IPS-NIHi7 (cell line): ENCODE measurements at regions not wholly inside any gene's neighbourhood (a gene's known extent, or its start where the extent isn't known, plus 50 kb on each side); places are given as distances from the start of the nearest gene placed in this dataset.

Experiments
- DNase-seq: peaks from one replicate; pipeline ENCODE4 v3.0.0; 2012; ENCODE audit warnings: mixed read lengths; ENCODE audit errors: extremely low spot score

DNA sequence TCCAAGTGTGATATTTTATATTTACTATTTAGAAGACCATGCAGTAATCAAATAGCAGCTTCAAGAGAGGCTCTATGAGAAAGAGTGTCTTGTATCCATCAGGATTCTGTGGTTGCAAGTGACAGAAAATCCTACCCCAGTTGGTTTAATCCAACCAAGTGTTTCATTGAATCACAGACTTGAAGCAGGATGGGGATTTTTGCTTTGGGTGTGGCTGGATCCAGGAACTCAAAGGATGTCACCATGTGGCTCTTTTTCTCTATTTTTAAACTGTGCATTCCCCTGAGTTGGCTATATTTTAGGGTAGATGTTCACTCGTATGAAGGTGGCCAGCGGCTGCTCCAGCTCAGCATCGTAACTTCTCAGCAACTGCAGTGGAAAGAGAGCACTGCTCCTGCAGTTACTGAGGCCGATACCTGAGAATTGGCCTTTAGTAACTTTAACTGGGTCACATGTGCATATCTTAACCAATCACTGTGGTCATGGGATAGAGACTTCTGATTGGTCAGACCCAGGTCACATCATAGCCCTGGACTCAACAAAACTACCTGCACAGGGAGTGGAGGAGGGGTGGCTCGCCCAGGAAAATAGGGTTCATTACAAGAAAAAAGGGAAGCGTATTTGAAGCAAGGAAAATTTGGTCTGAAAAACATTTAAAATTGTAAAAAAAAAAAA, 396.1 kb upstream of the SULF2 start:
- no peak for DNase-seq

DNA sequence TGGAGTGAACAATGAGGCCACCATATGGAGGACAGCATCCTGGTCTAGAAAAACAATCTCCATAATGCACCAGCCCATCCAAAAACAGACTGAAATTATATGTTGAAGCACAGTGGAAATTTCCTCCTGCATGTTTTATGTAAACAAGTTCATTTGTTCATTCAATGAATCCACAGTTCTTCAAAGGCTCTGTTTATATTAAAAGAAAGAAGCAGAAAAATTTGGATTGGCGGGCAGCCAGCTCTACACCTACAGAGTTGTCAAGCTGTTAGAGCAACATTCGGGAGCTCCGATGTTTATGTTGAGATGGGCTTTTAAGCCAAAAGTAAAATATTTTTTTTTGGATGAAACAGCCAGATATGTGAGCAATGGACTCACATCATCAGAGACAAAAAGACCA, 395.3 kb upstream of the SULF2 start:
- no peak for DNase-seq

DNA sequence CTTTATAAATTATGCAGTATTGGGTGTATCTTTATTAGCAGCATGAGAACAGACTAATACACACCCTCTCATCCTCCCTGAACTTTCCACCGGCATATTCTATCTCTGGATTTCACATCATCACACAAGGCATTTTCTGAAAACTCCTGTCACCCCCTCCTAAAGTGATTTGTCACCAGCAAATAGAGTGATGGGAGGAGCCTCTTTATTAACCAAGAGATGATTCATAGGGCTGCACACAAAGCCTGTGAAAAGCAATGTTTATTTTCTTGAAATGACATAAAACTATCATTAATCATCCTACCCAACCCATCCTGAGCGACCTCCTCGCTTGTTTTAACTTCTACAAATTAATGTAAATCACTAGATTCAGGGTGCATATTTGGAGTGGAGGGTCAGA, 394.7 kb upstream of the SULF2 start:
- DNase-seq, result no peak

DNA sequence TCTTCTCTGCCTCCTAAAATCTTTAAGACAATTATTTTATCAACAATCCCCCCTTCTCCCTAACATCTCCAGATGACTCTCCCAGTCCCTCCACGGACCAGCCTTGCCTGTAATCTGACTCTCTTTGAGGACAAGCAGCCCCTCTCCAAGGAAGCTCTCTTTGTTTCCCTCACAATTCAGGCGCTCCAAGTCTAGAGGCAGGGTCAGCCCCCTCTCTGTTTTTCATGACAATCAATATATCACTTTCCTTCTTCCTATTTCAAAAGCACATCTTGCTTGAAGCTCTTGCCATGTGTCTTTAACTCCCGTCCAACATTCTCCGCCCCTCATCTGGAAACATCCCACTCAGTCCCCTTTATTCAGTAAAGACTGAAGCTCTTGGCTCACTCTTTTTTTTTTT, 393.4 kb upstream of the SULF2 start:
- DNase-seq, result peak; percentile 69

DNA sequence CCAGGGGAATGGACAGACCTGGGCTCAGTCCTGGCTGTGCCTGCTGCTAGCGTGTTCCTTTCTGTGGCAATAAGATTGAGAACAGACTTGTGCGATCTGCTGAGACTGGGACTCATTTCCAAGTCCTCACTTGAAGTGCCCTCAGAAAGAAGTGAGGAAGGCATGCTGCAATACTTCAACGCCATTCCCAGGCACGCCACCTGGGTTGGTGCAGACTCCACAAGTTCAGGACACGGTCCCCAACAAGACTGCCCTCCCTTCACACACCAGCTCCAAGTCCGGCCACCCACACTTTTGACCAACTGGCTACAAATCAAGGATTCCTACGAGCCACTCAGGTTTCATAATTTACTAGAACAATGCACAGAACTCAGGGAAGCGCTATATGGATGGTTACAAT, 391.8 kb upstream of the SULF2 start:
- DNase-seq, result no peak

DNA sequence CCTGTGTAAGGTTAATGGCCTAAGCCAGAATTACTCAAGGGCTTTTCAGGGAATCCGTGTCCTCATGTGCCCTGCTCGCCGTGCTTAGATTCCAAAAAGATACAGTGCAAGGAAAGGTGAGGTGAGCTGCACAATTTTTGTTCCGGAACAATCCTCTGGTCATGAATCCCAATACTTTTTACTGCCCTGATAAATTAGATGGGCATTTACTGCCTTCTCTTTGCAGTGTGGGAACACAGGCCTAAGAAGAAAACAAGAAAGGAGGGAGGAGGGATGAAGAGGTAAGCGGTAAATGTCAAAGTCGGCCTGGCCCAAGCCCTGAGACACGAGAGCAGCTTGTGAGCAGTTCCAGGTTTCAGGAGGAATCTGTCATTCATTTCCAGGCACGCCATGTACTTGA, 390.9 kb upstream of the SULF2 start:
- no peak for DNase-seq

DNA sequence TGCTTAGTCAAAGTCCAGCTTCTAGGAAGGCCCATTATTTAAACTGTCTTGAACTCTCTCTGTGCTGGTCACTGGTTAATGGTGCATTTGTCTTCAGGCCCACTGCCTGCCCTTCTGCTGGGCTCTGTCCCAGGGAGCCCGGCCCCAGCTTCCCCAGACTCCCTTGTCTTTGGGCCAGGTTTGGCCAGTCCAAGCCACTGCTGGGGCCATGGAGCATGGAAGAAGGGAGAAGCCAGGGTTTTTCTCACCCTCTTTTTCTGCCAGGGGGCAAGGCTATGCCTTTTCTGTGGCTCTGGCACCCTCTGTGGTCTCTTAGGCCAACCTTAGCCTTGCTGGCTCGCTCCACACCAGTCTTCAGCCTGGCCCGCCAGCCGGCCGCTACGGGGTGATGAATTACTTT, 390.0 kb upstream of the SULF2 start:
- DNase-seq, result no peak

DNA sequence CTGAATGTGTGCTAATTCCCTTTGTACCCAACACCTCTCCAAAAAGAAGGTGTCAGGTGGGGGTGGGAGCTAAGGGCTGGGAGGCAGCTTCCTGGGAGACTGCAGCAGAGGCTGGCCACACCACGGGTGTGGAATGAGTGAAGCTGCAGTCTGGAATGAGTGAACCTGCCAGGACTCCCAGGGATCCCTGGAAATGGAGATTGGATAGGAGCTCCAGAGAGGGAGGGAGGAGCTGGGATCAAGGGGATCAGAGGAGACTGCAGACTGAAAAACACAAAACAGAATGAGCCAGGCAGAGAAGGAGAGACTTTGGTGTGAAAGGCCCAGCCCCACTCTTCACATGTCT, 387.0 kb upstream of the SULF2 start:
- DNase-seq, result no peak

DNA sequence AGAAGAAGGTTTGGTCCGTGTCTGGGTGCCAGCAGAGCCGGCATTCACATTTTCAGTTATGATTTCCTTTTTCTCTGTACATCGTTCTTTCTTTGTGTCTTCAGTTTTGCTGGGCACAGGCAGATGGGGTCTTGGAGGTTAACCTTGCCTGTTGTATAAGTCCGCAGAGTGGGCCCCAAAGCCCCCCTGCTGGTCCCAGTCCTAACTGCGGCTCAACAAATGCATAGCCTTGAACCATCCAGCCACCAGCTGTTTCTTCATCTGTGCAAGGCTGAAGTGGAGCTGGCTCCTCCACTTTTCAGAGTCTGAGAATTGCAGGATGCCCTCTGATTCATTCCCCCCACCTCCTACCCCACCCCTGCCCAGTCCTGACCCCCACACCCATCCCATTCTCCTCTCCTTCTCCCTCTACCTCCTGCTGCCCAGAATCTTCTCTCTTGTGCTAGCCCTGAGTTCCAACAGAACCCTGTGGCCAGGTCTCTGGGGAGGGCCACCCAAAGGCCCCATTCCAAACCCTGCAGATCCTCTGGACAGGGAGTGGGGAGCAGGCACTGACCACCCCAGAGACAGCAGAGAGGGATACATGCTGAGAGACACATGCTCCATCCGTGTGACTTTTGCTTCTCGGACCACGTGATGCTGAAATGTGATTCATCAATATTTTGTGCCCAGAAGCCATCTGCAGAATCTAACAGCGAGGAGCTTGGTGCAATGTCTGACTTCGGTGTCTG, 386.5 kb upstream of the SULF2 start:
- DNase-seq, result no peak

DNA sequence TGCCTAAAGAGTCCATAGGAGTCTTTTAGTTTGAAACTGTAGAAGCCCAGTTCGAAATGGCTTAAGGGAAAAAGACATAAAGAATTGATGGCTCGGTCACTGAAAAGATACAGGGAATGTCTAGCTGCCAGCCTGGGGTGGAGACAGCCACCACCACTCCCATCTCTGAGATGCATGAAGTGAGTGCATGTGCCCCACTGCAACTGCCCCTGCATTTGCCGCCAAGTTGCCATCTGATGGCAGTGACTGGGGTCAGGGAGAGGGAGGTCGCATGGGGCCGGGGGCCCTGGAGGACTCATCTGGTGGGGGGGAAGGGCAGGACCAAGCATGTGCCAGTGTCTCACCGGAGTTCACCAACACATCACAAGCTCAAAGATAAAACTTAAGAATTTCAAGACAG, 385.8 kb upstream of the SULF2 start:
- DNase-seq, result no peak

DNA sequence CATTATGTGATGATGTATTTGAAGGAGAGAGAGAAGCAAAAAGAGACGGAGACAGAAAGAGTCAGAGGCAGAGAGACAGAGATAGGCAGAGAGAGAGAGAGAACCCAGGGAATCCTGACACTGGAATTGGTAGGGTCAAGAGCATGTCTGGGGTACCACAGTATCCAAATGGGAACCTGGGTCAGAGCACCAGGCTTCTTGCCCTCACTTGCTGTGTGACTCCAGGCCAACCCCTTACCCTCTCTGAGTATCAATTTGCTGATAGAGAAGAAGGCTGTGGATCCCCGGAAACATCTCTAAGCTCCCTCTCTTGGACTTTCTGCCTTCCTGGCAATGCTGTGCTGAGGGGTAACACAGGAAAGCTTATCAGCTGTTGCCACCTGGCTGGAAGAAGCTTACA, 385.3 kb upstream of the SULF2 start:
- no peak for DNase-seq

DNA sequence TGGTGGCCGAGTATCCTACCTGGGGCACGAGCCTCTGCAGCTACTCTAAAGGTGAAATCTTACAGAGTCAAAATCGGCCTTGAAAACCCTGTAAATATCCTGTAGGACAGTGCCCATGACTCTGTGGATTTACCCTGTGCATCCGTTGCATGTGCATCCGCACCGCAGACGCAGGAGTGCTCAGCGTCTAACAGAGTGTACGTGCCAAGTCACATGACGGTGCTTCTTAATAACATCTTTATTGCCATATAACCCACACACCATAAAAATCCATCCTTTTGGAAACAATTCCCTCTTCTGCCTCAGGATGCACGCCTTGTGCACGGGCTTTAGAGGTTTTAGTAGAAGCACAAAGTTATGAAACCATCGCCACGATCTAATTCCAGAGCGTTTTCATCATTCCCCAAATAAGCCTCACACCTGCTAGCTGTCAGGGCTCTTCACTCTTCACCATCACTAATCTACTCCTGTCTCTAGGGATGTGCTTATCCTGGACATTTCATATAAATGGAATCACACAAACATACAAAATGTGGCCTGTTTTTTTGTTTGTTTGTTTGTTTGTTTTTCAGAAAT, 384.5 kb upstream of the SULF2 start:
- DNase-seq, result no peak

DNA sequence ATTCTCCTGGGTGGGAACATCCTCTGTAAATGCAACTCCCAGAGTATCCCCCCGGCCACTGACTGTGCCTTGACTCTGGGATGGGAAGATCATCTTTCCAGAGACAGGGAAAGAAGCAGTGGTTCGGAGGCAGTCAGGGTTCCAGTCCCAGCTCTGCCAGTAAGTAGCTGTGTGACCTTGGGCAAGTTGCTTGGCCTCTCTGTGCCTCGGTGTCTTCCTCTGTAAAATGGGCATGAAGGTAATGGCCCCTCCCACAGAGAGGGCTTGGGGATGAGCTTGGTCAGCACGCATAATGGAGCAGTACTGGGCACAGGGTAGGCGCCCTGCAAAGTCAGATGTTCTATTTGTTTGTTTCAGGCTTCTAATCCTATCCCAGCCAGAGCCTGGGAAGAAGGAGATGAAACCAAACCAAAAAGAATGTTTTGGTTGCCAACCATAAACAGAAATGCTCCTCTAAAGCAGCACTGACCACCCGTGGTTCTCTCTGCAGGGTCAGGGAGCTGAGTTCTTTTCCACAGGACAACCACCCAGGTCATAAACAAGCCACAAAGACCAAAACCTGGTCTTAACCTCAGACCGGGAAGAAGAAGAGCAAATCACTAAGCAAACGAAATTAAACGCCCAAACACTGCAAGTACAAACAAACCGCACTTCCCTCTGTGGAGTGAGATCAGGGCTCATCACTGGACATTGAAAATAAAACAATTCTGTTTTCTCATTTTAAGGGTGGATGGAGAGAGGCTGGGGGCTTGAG, 381.0 kb upstream of the SULF2 start:
- DNase-seq, result no peak

DNA sequence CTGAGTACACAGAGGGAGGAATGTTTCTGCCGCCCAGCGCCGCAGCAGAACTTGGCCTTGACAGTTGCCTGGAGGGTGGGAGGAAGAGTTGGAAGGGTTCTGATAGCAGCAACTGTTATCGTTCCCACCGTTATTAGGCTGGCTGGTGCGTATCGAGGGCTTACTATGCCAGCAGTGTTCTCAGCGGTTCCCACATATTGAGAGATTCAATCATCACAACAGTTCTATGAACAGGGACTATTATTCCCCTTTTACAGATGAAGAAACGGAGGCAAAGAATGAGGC, 380.1 kb upstream of the SULF2 start:
- DNase-seq, result no peak

DNA sequence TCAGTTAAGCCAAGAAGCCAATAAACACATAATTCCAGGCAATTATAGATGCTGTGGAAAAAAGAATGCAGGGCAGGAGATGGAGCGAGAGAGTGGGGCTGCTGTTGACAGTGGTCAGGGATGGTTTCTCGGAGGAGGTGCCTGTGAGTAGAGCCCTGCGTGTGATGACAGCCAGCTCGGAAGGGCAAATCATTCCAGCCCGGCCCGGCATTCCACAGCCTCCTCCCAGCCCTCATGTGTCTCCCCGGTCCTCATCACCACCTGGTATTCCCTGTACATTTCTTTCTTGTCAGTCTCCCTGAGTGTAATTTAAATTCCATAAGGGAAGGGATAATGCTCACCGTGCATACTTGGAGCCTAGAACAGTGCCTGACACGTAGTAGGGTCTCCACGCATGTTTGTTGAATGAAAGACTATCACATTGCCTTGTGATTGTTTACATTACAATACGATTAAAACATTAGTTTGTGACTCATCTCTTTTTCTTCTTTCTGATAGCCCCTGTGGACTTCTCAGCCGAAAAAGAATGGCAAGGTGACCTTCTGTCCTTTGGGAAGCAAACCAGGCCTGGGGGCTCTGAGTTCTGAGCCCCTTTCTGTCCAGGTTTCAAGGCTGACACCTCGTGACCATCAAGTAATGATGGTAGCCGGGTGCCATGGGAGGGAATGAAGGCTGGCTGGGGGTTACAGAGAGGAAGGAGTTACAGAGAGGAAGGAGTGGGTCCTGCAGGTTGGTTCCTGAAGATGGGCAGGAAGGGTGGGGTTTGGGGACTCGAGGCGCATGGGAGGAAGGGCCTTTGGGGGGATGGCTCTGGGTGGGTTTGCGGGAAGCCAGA, 379.5 kb upstream of the SULF2 start:
- DNase-seq, result no peak

DNA sequence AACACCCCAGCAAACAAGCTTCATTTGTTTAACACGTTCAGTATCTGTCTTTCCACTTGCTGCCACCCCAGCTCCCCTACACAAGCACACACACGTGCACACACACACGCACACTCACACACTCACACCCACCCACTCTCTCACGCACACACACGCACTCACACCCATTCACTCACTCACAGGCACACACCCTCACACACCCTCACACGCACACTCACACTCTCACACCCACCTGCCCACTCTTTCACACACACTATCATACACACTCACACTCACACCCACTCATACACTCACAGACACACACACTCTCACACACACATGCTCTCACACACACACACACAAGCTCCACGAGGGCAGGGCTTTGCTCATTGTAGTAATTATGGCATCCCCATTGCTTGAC, 378.8 kb upstream of the SULF2 start:
- DNase-seq, result no peak

DNA sequence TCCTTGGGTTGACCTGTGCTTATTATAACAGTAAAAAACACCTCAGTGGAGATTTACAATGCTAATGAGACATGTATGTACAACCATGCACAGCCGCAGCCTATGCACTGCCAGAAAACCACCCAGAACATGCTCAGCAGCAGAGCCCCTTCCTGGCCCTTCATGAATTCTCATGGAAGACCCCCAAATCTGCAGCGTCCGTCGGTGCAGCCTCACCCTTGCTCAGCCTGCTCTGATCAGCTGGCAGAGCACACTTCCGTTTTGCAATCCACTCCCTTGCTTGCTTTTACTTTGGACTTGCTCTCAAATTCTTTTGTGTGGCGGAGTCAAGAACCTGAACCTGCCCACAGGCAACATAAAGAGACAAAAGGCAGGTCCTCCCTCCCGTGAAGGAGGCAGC, 378.2 kb upstream of the SULF2 start:
- DNase-seq, result no peak

DNA sequence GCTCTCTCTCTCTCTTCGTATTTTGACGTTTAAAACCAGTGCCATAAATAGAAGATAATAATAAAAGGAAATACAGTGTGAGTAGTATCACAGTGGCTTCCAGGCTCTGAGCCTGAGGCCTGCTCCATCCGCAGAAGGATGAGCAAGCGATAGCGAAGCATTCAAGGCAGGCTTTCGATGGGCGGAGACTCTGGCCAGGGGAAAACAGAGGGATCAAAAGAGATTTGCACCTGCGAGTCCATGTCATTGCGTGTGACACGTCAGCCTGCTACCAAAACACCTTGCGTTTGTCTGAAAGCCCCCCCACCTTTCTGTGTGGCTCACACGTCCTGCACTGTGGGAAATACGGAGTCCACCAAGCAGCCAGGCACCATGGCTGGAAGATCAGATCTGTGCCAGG, 377.3 kb upstream of the SULF2 start:
- no peak for DNase-seq

DNA sequence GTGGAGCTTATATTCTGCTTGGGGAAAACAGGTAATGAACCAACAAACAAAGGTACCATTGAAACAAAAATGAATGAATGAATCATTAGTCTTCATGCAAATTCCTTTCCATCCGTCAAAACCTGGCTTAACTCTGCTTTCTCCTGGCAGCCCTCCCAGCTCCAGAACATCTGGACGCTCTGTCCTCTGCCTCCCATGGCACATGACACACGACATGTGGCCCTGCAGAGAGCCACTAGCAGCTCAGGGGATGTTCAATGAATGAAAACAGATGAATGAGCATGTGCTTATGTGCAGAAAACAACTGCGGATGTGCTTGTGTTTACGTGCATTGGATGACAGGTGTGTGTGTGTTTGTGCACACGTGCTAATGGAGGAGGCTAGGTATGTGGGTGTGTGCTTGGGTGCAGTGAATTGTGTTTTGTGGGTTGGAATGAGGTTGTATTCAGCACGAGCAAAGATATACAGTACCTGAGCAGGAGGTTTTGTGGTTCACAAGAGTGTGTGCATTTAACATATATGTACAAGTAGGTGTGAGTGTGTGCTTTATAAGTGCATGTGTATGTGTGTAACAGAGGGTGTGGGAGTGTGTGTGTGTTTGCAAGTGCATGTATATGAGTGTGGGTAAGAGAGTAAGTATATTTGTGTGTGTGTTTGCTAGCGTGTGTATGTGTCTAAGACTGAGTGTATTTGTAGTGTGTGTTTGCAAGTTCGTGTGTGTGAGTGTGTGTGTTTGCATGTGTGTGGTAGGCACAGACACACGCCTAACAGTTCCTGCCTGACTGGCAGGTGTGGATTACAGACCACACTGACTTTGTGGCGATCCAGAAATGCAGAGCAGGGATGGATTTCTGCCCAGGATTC, 374.1 kb upstream of the SULF2 start:
- no peak for DNase-seq

DNA sequence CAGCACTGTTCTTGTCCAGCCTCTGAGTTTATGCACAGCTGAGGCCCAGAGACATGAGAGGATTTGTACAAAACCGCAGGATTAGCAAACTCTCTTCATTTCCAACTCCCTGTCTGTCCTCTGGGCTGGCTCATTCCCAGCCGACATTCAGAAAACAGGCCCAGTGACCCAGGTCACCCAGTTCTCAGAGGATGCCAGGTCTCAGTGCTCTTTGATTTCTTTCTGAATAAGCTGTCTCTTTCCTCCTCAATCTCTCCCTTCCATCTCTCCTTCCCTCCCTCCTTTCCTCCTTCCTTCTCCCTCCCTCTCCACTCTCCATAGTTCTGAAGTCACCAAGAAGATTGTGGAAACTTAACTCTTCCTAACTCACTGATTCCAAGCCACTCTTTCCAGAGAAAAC, 372.7 kb upstream of the SULF2 start:
- no peak for DNase-seq
